ENCODE measurements at regions not wholly inside any gene's neighbourhood (a gene's known extent, or its start where the extent isn't known, plus 50 kb on each side); places are given as distances from the start of the nearest gene placed in this dataset.

DNA sequence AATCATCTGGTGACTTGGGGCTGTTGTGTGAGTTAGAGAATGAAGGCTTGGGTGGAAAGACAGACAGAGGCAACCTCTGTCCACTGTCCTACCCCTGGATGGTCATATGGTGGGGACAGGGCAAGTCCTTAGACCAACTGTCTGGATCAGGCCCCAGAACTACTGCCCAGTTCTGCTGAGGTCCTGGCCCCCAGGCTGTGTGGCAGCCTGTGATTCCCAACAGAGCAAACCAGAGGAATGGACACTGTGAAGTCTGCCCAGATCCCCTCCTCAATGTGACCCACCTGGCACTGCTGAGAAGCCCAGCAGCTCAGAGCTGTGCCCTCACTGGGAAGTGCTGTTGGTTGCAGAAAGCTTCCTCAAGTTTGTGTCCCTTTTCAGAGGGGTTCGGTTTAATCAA is 69.0 kb downstream of the GGTLC2 start:
- TF ChIP-seq, protein P1, sequence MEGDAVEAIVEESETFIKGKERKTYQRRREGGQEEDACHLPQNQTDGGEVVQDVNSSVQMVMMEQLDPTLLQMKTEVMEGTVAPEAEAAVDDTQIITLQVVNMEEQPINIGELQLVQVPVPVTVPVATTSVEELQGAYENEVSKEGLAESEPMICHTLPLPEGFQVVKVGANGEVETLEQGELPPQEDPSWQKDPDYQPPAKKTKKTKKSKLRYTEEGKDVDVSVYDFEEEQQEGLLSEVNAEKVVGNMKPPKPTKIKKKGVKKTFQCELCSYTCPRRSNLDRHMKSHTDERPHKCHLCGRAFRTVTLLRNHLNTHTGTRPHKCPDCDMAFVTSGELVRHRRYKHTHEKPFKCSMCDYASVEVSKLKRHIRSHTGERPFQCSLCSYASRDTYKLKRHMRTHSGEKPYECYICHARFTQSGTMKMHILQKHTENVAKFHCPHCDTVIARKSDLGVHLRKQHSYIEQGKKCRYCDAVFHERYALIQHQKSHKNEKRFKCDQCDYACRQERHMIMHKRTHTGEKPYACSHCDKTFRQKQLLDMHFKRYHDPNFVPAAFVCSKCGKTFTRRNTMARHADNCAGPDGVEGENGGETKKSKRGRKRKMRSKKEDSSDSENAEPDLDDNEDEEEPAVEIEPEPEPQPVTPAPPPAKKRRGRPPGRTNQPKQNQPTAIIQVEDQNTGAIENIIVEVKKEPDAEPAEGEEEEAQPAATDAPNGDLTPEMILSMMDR (IDR thresholded peaks at IDR 0.05), result no peak
- no peak for TF ChIP-seq POLR2A (IDR thresholded peaks at IDR 0.05)
